Vagina (tissue), 2 donors: ENCODE measurements at regions not wholly inside any gene's neighbourhood (a gene's known extent, or its start where the extent isn't known, plus 50 kb on each side); places are given as distances from the start of the nearest gene placed in this dataset.
"Not testable (repeated sequence)": the region's sequence is repeated elsewhere in the genome, so short reads cannot be mapped to it uniquely, and the experiment has no call there.

Source experiments
- DNase-seq, 2 donors: peaks; one replicate each; pipeline ENCODE4 v3.0.0-alpha.2; 2017; ENCODE audit errors: extremely low spot score in 2 of 2
- H3K27ac ChIP-seq: fragments of 200-600 bp; sonication (generic); one replicate; pipeline ENCODE4 v1.5.1; 2019
- H3K27me3 ChIP-seq: fragments of 200-600 bp; sonication (generic); one replicate; pipeline ENCODE4 v1.5.1; 2019
- H3K36me3 ChIP-seq, 2 donors: fragments of 200-600 bp; sonication (generic); one replicate each; pipeline ENCODE4 v1.5.1; 2017 to 2019
- H3K4me1 ChIP-seq: fragments of 200-600 bp; sonication (generic); one replicate; pipeline ENCODE4 v1.5.1; 2019
- H3K4me3 ChIP-seq, 2 donors: fragments of 200-600 bp; sonication (generic); 1 replicate in 1 of 2; 2 replicates in 1 of 2; pipeline ENCODE4 v1.5.1; 2016 to 2019
- H3K9me3 ChIP-seq: fragments of 200-600 bp; sonication (generic); one replicate; pipeline ENCODE4 v1.5.1; 2019
- POLR2A ChIP-seq, 2 donors: fragments of 450-650 bp; IDR thresholded peaks; one replicate each; pipeline ENCODE4 v1.6.1; 2017; ENCODE audit warnings: antibody characterized with exemption in 2 of 2, mild to moderate bottlenecking in 2 of 2, moderate library complexity in 2 of 2
- POLR2AphosphoS5 ChIP-seq, 2 donors: sonication (generic); formaldehyde crosslinking; IDR thresholded peaks; one replicate each; pipeline ENCODE4 v1.9.0; 2017; ENCODE audit warnings: antibody characterized with exemption in 2 of 2, mild to moderate bottlenecking in 2 of 2, low read depth in 1 of 2; ENCODE audit not compliant: insufficient read depth in 1 of 2
- intact Hi-C: fragments of 100-400 bp; cut with DNase I; formaldehyde crosslinking; loops from one replicate; pipeline ENCODE4 v1.15.1; 2023
- TF ChIP-seq, protein P1 (sequence below), 3 experiments: fragments of 450-650 bp in 2 of 3; fragments of 200-600 bp in 1 of 3; sonication (generic) in 1 of 3; IDR thresholded peaks; one replicate each; pipeline ENCODE4 v1.5.1; 2017 to 2019; ENCODE audit warnings: antibody characterized with exemption in 3 of 3, mild to moderate bottlenecking in 2 of 3, moderate library complexity in 2 of 3

DNA sequence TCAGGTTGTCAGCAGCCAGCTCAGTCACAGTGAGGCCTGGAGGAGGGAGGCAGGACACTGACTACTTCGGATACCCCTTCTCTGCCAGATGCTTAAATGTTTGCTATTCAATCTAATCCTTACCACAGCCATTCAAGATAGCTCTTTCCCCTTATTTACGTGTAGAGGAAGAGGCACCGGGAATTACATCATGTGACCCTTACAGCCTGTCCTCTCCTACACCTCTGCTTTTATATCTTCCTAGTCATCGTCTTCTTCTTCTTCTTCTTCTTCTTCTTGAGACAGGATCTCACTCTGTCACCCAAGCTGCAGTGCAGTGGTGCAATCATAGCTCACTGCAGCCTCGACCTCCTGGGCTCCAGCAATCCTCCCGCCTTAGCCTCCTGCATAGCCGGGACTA, 148.1 kb upstream of the NEDD9 start:
- Histone ChIP-seq H3K9me3 (no peaks in the 10 kb centered on the region), H3K36me3 (no peaks in the 10 kb centered on the region), H3K4me3 (no peak overlapping the region), H3K27ac (no peak overlapping the region), H3K27me3 (no peaks in the 10 kb centered on the region), H3K4me1 (no peaks in the 10 kb centered on the region)
- no peak for DNase-seq
- TF ChIP-seq POLR2A (IDR thresholded peaks at IDR 0.05) (no peak), POLR2AphosphoS5 (IDR thresholded peaks at IDR 0.05; ENCODE audit: insufficient read depth in 1 of 2, low read depth in 1 of 2) (no peak)
- TF ChIP-seq, protein P1, sequence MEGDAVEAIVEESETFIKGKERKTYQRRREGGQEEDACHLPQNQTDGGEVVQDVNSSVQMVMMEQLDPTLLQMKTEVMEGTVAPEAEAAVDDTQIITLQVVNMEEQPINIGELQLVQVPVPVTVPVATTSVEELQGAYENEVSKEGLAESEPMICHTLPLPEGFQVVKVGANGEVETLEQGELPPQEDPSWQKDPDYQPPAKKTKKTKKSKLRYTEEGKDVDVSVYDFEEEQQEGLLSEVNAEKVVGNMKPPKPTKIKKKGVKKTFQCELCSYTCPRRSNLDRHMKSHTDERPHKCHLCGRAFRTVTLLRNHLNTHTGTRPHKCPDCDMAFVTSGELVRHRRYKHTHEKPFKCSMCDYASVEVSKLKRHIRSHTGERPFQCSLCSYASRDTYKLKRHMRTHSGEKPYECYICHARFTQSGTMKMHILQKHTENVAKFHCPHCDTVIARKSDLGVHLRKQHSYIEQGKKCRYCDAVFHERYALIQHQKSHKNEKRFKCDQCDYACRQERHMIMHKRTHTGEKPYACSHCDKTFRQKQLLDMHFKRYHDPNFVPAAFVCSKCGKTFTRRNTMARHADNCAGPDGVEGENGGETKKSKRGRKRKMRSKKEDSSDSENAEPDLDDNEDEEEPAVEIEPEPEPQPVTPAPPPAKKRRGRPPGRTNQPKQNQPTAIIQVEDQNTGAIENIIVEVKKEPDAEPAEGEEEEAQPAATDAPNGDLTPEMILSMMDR (IDR thresholded peaks at IDR 0.05) = no peak
- intact Hi-C loops = no loop called here

DNA sequence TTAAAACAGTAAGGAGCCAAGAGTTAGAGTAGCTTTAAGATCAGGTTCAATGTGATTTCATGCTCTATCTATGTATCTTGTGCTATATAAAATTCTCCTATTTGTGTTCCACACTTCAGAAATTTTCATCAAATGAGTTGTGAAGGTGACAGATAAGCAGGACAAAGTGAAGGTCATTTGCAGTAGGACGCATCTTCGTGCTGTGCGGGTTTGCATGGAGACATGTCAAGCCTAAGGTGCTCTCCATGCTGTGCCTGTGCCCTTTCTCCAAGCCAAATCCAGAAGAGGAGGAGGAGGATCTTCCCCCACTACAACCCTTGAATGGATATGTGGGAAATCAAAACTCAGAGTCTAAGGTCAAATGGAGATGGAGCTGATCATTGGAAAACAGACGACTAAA, 147.3 kb upstream of the NEDD9 start:
- H3K36me3 ChIP-seq = no peaks in the 10 kb centered on the region
- H3K9me3 ChIP-seq = no peaks in the 10 kb centered on the region
- no peak overlapping the region for H3K4me3 ChIP-seq
- intact Hi-C loops = no loop called here
- no peaks in the 10 kb centered on the region for H3K4me1 ChIP-seq
- no peaks in the 10 kb centered on the region for H3K27me3 ChIP-seq
- no peak for DNase-seq
- TF ChIP-seq POLR2A (IDR thresholded peaks at IDR 0.05) = no peak
- TF ChIP-seq, protein P1 (IDR thresholded peaks at IDR 0.05) = no peak
- no peak for TF ChIP-seq POLR2AphosphoS5 (IDR thresholded peaks at IDR 0.05; ENCODE audit: insufficient read depth in 1 of 2, low read depth in 1 of 2)
- H3K27ac ChIP-seq = no peak overlapping the region

DNA sequence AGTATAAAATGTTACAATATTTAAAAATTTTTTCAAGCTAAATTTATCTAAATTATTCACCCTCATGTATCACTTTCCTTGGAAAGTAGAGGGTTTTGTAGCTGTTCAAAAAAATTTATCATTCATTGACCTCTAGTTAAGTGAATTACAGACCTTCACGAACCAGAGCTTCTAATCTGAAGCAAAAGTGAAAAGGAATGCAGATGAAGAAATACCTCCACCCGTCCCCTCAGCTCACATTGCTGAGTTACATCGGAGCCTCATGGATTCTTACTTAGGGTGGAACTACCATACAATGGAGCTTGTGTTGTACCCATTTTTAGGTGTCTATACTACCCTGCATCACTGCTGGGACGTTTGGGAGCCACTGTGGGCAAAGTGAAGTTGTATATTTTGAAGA, 146.2 kb upstream of the NEDD9 start:
- H3K9me3 ChIP-seq = no peaks in the 10 kb centered on the region
- TF ChIP-seq, protein P1 (IDR thresholded peaks at IDR 0.05) = no peak
- TF ChIP-seq POLR2AphosphoS5 (IDR thresholded peaks at IDR 0.05; ENCODE audit: insufficient read depth in 1 of 2, low read depth in 1 of 2) = no peak
- no peak for TF ChIP-seq POLR2A (IDR thresholded peaks at IDR 0.05)
- intact Hi-C loops = no loop called here

DNA sequence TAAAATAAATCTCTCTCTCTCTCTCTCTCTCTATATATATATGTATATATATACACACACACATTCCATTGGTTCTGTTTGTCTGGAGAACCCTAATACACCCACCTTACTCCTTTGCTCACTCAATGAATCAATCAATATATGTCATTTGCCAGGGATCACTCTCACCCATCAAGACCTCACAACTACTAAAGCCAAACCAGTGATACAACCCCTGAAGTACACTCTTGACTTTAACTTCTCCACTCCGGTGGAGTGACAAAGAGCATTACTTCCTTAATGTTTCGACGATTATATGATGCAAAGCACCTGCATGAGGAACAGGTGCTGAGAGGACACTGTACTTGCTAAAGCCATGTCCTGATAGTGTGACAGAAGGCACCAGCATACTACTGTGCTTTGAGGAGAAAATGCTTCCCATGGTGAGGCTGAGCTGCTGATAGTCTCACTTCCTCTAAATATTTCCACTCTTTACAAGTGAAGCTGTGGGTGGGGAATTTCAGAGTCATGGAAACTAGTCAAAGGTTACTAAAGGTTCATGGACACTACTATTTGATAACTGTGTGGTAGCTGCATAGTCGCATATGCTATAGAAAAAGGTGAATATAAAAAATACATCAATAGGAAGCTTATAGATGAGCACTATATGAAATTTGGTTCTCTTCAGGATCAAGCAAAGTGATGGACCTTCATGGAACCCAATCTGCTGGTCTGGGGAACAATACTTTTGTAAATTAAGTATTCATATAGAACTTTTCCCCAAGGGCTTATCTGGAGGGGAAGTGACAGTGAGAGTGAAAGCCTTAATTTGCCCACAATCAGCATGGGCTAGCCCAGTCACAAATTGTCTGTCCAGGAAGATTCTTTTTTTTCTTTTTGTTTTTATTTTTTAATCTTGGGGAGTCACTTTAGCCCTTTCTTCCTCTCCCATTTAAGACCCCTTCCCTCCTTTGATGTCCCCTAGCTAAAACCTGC, 141.9 kb upstream of the NEDD9 start:
- no peak overlapping the region for H3K27ac ChIP-seq
- intact Hi-C loops = no loop called here
- no peak for DNase-seq
- H3K27me3 ChIP-seq = no peaks in the 10 kb centered on the region
- no peaks in the 10 kb centered on the region for H3K9me3 ChIP-seq
- no peak for TF ChIP-seq POLR2A (IDR thresholded peaks at IDR 0.05)
- no peak overlapping the region for H3K4me3 ChIP-seq
- H3K36me3 ChIP-seq = no peaks in the 10 kb centered on the region
- H3K4me1 ChIP-seq = no peaks in the 10 kb centered on the region

More for the DNA sequence above, 146.2 kb upstream of the NEDD9 start:
- Histone ChIP-seq H3K4me3 (no peak overlapping the region), H3K27me3 (no peaks in the 10 kb centered on the region), H3K36me3 (no peaks in the 10 kb centered on the region), H3K27ac (no peak overlapping the region), H3K4me1 (no peaks in the 10 kb centered on the region)
- no peak for DNase-seq

DNA sequence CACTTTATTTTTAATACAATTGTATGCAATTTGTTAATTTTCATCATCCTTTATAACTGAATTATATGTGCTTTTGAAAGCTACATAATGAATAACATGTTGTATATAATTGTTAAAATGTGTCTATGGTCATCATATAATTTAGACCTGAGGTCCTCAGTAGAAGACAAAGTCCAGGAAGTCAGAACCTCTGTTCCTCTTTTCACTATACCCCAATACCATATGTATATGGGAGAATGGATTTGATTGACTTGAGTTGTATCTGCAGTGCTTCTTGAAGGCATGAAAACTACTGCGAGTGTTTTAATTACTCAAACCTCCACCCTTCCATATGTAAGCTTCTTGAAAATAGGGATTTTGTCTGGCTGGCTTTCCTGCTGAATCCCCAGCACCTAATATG, 140.7 kb upstream of the NEDD9 start:
- no peaks in the 10 kb centered on the region for H3K27me3 ChIP-seq

DNA sequence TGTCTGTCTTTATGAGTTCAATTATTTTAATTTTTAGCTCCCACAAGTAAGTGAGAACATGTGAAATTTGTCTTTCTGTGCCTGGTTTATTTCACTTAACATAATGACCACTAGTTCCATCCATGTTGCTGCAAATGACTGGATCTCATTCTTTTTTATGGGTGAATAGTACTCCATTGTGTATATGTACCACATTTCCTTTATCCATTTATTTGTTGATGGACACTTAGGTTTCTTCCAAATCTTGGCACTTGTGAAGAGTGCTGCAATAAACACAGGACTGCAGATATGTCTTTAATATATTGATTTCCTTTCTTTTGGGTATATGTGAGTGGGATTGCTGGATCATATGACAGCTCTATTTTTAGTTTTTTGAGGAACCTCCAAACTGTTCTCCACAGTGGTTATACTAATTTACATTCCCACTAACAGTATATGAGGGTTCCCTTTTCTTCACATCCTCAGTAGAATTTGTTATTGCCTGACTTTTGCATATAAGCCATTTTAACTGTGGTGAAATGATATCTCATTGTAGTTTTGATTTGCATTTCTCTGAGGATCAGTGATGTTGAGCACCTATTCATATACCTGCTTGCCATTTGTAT, 139.8 kb upstream of the NEDD9 start:
- H3K36me3 ChIP-seq, intact Hi-C loops, DNase-seq, H3K4me1 ChIP-seq, H3K9me3 ChIP-seq, H3K27ac ChIP-seq, H3K27me3 ChIP-seq, H3K4me3 ChIP-seq: not testable (repeated sequence)

More for the DNA sequence above, 140.7 kb upstream of the NEDD9 start:
- H3K4me1 ChIP-seq = no peaks in the 10 kb centered on the region
- no peaks in the 10 kb centered on the region for H3K9me3 ChIP-seq
- H3K36me3 ChIP-seq = no peaks in the 10 kb centered on the region
- DNase-seq = no peak
- TF ChIP-seq POLR2A (IDR thresholded peaks at IDR 0.05) = no peak
- TF ChIP-seq POLR2AphosphoS5 (IDR thresholded peaks at IDR 0.05; ENCODE audit: insufficient read depth in 1 of 2, low read depth in 1 of 2) = no peak
- TF ChIP-seq, protein P1 (IDR thresholded peaks at IDR 0.05) = no peak
- intact Hi-C loops = no loop called here
- H3K27ac ChIP-seq = no peak overlapping the region
- no peak overlapping the region for H3K4me3 ChIP-seq
